ENCODE measurements at regions not wholly inside any gene's neighbourhood (a gene's known extent, or its start where the extent isn't known, plus 50 kb on each side); places are given as distances from the start of the nearest gene placed in this dataset.

DNA sequence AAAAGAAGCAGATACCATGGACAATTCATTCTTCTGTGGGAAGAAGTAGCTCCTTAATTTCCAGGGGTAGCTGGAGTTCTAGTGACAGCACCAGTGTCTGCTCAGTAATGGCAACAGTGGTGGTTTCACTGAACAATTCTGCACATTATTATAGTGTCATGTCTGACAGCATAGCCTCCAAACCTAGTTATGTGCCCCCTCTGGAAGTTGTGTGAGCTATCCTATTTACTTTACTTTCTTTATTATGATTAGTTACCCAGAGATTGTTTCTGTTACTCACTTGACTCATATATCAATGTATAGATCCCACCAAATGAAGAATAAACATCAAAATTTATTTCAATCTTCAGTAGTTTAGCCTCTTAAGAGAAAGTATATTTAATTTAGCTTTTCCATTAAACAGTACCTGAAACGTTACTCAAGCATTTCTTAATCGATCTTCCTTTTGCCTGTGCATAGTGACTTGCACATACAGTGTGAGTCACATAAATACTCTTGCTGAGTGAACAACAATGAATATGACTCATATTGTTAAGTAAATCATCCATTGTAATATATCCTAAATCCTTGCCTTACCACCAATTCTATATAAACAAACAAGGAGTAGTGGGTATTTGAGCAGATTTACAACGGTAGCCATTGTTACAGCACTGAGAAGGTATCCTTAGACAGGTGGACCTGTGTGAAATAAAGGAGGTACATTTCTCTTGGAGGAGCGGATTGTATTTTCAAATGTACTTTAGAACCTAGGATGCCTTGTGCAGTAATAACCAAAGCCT, 534.7 kb downstream of the ANKRD50 start:
- DNase-seq (ENCODE audit: low read depth in 2 of 2), result no peak

DNA sequence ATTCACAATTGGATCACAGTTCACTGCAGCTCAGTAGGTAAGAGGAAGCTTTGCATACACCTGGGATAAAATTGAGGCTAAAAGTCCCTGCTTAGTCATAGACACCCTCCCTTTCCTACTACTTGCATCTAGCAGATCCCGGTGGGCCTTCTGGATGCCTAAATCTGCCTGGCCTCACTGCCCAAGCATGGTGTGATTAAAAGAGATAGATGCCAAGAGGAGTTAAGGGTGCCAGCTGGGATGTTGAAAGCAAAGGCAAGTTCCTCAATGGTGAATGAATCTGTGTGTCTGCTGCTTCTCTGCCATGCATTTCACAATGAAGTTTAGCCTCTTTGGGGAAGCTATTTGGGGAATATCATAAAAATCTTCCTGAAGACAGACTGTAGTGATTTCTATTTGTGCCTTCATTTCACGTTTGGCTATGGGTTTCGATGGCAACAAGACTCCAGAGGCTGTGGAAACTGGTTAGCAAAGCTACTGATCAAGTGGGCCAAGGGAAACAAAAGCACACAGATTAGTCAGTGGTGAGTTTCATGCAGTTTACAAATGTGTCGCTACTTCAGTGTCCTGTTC, 534.0 kb downstream of the ANKRD50 start:
- no peak for DNase-seq (ENCODE audit: low read depth in 2 of 2)

DNA sequence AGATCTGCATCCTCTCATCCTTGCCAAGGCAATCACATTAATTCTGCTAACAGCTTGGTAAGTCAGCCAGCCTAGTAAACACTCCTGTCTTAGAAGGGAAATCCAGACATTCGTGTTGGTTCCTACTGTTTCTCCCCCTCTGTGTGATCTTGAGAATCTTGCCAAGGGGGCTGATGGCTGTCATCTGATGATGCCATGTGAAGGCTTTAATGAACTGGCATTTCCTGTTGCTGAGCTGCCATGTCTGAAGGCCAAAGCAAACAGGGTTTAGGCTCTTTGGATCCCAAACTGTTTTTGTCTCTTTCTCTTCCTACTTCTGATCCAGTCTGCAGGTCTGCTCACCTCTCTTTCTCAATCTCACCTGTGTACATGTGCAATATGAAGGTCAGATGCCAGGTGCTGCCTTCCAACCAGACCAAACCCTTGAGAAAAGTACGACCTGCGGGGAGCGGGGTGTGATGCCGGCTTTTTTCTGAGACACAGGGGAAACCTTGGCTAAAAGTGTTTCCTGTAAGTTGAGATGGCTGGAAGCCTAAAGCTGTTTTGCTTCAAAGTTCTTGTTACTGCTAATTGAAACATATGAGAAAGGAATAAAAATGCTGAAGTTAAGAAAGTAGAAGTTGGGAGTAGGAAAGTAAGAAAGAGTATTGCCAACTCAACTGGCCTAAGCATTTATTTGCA, 532.9 kb downstream of the ANKRD50 start:
- no peak for DNase-seq (ENCODE audit: low read depth in 2 of 2)

DNA sequence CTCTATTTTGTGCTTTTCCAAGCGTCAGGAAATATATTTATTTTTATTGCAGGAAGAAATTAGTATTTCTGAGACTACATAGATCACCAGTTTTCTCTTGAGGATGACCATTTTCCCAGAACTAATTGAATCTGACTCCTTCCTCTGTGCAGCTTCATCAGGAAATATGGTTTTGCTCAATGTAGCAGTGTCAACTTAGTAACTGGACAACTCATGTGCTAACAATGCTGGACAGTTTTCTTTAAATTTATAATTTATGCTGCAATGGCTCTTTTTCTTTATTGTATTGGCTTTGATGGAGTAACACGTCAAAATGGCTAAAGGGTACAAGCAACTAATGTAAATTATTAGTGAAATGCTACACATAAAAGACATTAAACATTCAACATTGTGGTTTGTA, 531.5 kb downstream of the ANKRD50 start:
- DNase-seq (ENCODE audit: low read depth in 2 of 2), result no peak

DNA sequence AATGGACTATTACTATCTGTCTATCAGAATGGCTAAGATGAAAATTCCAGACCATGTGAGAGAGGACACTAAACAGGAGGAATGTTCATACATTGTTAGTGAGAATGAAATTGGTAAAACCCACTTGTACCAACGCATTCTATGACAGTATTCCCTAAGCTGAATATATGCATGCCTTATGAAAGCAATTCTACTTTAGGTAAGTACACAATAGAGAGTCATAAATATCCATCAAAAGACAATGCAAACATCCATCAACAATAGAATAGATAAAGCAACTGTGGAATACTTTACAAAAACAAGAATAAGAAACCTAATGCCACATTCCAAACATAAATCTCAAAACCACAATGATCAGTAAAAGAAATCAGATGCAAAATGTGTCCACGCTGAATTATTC, 529.3 kb downstream of the ANKRD50 start:
- DNase-seq (ENCODE audit: low read depth in 2 of 2), result no peak

DNA sequence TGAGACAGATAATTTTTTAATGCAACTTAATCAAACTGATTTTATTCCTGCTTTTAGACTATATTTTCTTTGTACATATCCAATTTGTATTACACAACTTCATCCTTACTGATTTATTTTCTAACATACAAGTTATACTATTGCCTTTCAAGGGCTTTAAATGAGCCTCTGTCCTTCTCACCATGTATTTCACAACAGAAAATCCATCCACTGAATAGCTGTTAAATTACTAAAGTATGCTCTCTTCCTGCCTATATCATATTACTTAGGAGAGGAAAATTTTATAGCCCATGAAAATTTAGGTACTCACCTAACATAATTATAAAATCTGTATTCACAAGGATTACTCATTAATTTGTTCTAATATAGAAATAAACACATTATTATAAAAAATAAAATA, 528.6 kb downstream of the ANKRD50 start:
- DNase-seq (ENCODE audit: low read depth in 2 of 2), result no peak

DNA sequence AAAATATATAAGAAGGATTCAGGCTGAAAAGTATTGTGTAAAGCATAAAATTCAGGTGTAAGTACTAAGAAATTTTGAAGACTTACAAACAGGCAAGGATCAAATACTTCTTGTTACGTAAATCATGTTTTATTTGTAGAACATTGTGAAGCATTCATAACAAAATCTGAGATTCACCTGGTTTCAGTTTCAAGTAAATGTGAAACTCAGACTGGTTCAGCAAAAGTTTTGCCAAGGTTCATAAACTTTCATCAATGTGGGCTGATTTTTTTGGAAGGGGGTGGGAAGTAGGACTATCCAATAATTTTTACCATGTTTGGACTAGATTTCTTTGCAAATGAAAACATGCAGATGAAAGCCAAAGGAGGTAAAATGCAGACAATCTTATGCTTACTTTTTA, 527.7 kb downstream of the ANKRD50 start:
- DNase-seq (ENCODE audit: low read depth in 2 of 2), result no peak

DNA sequence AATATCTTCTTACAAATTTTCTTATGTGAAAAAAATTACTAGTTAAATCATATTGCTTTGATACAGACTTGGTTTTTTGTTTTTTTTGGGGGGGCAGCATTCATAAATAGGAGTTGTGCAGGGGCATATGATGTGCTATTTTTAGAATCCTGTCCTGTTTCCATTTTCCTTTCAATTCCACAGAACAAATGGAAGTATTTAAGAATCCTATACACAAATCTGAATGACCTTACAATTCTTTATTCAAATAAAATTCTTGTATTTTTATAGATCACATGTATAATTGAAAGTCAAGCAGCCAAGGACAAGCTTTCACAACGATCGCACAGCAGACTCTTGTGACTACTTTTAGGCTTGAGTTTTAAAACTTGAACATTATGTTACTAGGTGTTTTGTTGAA, 523.9 kb downstream of the ANKRD50 start:
- no peak for DNase-seq (ENCODE audit: low read depth in 2 of 2)

DNA sequence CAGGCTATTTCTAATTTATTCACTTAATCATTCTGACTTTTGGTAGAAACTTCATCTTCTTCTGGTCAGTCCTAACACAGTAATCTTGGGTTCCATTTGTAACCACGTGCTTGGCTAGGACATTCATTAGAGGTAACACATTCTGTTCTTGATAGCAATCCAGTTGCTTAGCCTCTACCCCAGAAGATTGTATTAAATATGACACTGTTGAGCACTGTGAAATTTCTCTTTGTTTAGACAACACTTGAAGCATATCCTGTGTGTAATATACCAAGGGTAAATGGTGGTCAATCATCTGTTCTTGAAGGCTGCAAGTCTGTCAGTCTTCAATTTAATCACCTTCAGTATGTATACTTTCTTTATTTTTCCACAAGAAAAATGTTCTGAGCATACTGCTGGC, 523.0 kb downstream of the ANKRD50 start:
- DNase-seq (ENCODE audit: low read depth in 2 of 2), result no peak

DNA sequence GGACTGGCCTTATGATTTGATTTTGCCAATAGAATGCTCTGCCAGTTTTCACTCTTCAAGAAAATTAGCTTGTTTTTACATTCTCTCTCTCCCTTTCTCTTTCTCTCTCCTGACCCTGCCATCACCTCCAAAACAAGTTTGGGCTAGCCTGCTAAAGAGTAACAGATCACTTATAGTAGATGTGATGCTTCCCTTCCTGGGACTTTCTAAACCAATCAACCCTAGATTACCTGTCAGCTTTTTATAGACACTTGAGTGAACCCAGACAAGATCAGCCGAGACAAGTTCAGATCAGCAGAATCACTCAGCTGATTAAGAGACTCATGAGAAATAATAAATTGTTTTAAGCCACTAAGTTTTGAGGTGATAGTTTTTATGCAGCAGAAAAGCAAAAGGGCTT, 521.2 kb downstream of the ANKRD50 start:
- no peak for DNase-seq (ENCODE audit: low read depth in 2 of 2)

DNA sequence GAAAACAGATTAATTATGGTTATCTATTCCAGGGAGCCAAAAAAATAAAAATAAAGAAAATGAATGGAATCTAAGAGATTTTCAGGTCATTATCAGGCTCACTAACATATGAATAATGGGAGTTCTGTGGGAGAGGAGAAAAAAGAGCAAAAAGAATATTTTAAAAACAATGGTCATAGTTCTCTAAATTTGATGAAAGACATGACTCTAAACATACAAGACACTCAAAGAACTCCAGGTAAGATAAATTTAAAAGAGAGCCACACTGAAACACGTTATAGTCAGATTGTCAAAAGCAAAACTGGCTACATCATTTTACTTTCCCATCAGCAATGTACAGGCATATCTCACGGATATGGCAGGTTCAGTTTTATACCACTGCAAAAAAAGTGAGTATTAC, 520.0 kb downstream of the ANKRD50 start:
- no peak for DNase-seq (ENCODE audit: low read depth in 2 of 2)

DNA sequence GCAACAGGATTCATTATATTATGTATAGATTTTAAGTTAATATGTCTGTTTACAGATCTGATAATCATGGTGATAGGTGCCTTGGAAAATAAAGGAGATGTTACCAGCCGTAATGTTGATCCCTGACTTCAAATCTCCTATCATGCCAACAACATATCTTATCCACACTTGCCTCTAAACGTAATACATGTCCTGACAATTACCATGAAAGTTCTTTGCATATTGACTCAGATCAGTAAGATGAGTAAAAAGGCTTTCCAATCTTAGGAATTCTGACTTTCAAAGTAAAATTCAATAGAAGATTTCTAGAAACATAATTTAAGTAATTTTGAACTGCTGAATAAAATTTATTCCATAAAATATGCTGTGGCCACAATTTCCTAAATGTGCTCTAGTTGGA, 513.3 kb downstream of the ANKRD50 start:
- DNase-seq (ENCODE audit: low read depth in 2 of 2), result no peak

DNA sequence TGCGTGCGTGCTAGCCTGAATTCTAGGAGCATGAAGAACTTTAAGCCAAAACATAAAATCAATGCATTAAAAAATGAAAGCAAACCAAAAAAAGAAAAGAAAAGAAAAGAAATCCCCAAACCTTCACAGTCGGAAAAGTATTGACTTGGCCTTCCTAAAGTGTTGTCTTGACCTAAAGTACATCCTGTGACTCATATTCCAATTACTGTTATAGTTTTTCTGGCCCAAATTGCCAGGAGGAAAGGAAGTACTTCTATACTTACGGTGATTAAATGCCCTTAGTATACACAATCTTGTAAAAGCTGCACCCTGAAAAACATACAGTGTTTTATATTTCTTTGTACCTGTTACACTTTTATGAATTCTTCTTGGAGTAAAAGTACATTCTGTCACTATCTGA, 512.8 kb downstream of the ANKRD50 start:
- no peak for DNase-seq (ENCODE audit: low read depth in 2 of 2)

DNA sequence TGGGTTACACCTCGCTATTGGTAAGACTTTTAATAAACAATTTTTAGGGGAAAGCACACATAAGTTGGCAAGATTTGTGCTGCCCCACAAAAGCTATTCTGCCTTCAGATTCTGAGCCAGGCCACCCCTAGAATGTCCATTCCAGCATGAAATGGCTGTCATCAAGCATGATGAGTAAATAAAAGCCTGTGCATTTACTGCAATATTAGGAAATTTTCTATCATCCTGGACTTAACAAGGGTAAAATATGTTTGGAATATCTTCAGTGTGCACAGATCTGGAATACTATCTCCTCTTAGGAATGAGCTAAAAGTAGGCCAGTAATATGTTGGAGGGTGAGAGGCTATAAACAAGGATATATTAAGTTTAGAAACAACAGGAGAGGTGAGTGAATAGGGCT, 510.9 kb downstream of the ANKRD50 start:
- DNase-seq (ENCODE audit: low read depth in 2 of 2), result no peak

DNA sequence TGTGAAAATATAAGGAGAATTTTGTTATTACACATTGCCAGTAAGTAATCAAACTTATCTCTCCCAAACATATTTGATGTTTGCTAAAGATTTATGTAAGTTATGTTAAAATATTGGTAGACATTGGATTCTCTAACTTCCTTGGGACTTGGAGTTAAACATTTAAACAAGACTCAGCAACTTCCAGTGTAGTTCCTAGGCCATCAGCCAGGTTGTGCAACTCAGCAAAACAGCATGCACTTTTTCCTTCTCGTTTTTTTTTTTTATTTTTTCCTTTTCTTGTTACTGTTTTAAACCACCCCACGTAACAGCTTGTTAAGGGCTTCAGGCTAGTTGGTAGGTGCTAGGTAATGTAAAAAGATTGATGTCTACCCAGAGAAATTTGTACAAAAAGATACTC, 510.4 kb downstream of the ANKRD50 start:
- DNase-seq (ENCODE audit: low read depth in 2 of 2), result no peak

DNA sequence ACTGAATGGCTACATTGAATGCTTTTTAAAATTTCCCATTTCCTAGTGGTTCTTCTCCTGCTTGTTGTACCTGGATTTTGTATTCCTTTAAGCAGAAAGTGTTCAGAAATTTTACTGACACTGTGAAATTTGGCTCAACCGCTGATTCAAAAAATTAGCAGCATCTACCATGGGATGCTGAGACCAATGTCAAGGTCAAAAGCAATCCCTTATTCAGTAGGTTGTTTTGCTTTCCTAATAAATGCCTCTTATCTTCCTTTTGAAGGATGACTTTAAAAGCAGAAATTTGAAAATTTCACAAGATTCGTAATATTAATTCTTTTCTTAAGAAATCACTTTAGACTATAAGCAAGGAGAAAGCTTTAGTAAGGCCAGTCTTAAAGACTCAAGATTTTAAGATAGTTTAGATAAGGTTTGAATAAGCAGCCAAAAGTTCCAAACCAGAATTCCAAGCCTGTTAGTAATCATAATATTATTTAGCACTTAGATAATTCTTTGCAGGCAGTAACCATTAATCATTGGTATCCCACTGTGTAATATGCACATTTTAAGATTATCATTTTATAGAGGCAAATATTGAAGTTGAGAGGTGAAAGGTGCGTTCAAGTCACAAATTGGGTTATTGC, 508.8 kb downstream of the ANKRD50 start:
- DNase-seq (ENCODE audit: low read depth in 2 of 2), result no peak

DNA sequence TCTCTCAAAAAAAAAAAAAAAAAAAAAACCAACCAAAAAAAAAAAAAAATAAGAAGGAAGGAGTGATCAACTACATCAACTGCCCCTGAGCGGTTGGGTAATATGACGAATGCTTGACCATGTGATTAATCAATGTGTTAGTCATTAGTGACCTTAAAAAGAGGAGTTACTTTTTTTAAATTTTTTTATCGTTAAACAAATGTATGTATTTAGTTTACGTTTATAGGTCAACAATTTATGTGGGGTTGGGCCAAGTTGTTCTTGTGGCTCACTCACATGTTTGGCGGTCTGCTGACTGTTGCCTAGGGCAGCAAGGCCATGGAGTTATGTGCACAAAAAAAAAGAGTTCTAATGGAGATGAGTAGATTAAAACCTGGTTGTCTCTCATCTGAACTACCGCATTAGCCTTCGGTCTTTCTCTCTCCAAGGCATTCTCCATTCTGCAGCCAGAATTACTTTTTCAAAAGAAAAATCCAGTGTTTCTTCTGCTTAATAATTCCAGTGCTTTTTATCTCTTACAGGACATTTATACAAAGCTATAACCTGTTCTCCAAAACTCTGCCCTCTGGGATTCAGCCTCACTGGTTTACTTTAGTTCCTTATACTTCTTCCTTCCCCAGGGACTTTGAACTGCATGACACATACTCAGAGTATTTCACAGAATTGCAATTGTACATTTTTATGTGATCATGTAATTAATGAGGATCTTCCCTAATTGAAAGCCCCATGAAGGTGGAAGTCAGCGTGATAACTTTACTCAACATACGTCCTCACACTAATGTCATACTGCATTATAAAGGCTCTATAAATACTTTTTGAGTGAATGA, 505.5 kb downstream of the ANKRD50 start:
- DNase-seq (ENCODE audit: low read depth in 2 of 2), result no peak

DNA sequence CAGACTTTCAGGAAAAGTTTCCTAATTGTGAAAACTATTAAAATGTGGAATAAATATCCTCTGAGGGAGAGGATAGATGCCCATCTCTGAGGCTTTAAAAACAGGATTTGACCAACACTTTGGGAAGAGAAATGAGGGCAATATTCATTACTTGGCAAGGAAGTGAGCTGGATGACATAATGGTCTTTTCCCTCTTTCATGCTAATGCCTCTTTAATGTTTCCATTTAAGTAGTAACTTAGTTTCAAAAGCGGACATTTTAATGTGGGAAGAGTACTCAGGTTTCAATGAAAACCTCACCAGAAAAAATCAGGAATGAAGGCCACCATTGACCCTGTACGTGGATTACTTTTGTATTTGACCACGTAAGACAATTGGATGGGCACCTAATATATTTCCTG, 503.3 kb downstream of the ANKRD50 start:
- no peak for DNase-seq (ENCODE audit: low read depth in 2 of 2)

DNA sequence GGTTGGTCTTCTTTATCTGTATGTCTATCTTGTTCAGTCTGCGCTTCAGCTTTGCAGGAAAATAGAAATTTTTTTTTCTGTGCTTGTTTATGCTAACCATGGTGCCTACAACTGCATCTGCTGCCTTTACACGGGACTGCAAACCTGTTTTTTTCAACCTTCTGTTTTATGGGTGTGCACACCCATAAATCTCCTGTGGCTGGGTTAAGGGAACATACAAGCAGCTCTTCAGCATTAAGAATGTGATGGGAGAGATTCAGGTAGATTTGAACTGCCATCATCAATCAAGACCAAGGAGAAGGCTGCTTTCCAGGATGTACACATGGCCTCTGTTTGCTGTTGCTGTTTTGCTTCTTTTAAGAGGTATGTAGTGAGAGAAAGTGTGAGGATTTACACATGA, 502.9 kb downstream of the ANKRD50 start:
- no peak for DNase-seq (ENCODE audit: low read depth in 2 of 2)

DNA sequence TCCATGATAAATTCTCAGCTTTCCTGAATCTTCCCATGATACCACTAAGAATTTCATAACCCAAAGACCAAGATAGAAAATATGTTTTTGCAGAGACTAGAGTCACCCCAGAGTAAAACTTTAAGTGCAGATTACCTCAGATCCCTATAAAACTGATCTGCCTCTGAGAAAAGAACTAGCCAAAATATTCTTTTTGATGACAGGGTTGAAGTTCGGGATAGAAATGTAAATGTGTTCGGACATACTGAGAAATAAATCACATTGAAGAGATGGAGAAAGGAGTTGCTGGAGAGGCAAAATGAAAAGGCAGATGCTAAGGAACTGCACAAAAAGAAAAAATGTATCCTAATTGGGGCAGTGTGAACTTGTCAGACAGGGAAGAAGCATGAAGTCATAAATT, 501.8 kb downstream of the ANKRD50 start:
- no peak for DNase-seq (ENCODE audit: low read depth in 2 of 2)

DNA sequence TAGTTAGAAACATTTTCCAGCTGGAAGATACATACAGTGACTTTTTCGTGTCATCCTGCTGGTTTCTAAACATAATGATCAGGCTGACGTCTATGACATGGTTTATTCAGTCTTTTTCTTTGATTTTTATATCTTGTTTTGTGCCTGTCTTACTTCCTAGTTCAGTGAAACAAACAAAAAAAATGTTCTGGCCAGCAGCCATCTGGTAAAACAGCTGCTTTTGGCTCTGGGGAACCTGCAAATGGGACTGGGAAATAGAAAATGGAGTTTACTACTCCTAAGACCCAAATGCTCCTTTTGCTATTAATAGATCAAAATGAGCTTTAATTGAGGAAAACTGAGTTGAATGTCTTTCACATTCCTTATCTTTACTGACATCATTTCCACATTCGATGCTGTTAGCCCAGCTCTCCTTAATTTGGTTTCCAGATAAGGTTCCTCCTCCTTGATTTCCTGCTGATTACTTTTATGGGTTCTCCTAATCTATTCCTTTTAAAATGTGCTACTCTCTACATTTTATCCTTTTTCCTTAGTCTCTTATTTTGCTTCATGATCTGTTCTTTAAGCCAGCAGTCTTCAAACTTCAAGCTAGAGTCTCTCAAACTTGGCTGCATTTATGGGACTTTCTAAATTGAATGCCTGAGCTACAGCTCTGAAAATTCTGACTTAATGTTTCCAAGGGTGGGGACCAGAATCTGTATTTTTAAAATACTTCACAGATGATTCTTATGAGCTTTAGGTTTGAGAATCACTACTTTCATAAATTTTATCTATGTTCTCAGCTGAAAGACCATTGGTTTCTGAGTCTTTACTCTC, 499.5 kb downstream of the ANKRD50 start:
- DNase-seq (ENCODE audit: low read depth in 2 of 2), result no peak

Data from stimulated activated CD4-positive, alpha-beta T cell treated with anti-CD3 and anti-CD28 coated beads, Interleukin-1b, Interleukin-23, amount 100 ng/mL, for 1 hour (primary cell).